ENCODE measurements at regions not wholly inside any gene's neighbourhood (a gene's known extent, or its start where the extent isn't known, plus 50 kb on each side); places are given as distances from the start of the nearest gene placed in this dataset.

DNA sequence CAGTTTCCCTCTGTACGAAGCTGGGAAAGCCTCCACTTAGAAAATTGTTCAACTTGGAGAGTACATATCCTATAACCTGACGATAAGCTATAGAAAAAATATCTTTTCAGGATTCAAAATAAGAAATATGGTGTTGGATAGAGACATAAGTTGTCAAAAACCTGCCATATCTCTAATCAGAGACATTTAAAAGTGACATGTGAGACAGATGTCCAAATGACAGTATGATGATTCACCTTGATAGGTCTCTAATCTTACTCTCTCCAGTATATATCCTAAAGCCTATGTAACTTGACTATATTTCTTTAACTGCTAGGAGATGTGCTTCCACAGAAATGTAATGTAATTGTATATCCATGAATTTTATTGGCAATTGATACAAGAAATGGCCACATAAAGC lies 932.4 kb upstream of the MAN1A1 start:
- no peak overlapping the region for H3K9ac ChIP-seq (ENCODE audit: extremely low read depth, insufficient read length, low read length)

More for the DNA sequence above, 932.4 kb upstream of the MAN1A1 start:
- WGBS (ENCODE audit: extremely low coverage, insufficient read length, low lambda C conversion rate) = no CpG with 5 or more reads among the region's 2 CpGs
- Mint-ChIP-seq H3K36me3 (ENCODE audit: insufficient read depth in 1 of 3, low read depth in 3 of 3) (no peaks in the 10 kb centered on the region), H3K9me3 (no peaks in the 10 kb centered on the region), H3K27me3 (ENCODE audit: low read depth) (no peaks in the 10 kb centered on the region), H3K4me1 (peaks cover 5% of the 10 kb centered on the region in 2 experiments; a peak in 3 of 4 replicates), H3K27ac (no peak overlapping the region), H3K4me3 (no peak overlapping the region)
- H2BK12ac ChIP-seq (ENCODE audit: insufficient read length, low read depth, low read length) = no peak overlapping the region
- no peak overlapping the region for H3K27ac ChIP-seq (ENCODE audit: insufficient read length, low read depth, low read length)
- no peak overlapping the region for H3K4ac ChIP-seq (ENCODE audit: low read depth, low read length)
- no peak overlapping the region for H2BK20ac ChIP-seq (ENCODE audit: low read depth, low read length, poor library complexity, severe bottlenecking)
- no peaks in the 10 kb centered on the region for H3K4me1 ChIP-seq (ENCODE audit: insufficient read depth, low read length)
- H2BK5ac ChIP-seq (ENCODE audit: insufficient read length, low read length) = no peak overlapping the region
- no peak overlapping the region for H3K14ac ChIP-seq (ENCODE audit: insufficient read depth, low read length)
- no peak overlapping the region for H2BK120ac ChIP-seq (ENCODE audit: low read depth, low read length, poor library complexity, severe bottlenecking)
- H4K20me1 ChIP-seq (ENCODE audit: control insufficient read depth, insufficient read depth, insufficient read length) = no peaks in the 10 kb centered on the region
- H3K23me2 ChIP-seq (ENCODE audit: insufficient read length, low read depth, low read length, poor library complexity, severe bottlenecking) = no peaks in the 10 kb centered on the region
- H2BK15ac ChIP-seq (ENCODE audit: low read depth, low read length) = no peak overlapping the region
- no peak overlapping the region for H3K4me2 ChIP-seq (ENCODE audit: insufficient read depth, insufficient read length, low read length)
- H3K23ac ChIP-seq (ENCODE audit: insufficient read length, low read depth, low read length) = no peak overlapping the region
- no peak overlapping the region for H2AK5ac ChIP-seq (ENCODE audit: insufficient read length, low read length)
- no peak for DNase-seq
- H4K91ac ChIP-seq (ENCODE audit: insufficient read length, low read depth, low read length) = no peak overlapping the region
- no peak overlapping the region for H4K8ac ChIP-seq (replicated peaks; ENCODE audit: insufficient read length, low read depth, low read length)
- H3K56ac ChIP-seq (ENCODE audit: insufficient read length, low read depth, low read length) = no peak overlapping the region
- H3K18ac ChIP-seq (ENCODE audit: insufficient read length, low read depth, low read length) = no peak overlapping the region
- no peaks in the 10 kb centered on the region for H3K79me1 ChIP-seq (ENCODE audit: insufficient read depth, low read depth, low read length, poor library complexity, severe bottlenecking)
- no peaks in the 10 kb centered on the region for H3K9me3 ChIP-seq (ENCODE audit: control insufficient read depth, low read depth, low read length)
- no peaks in the 10 kb centered on the region for H3K79me2 ChIP-seq (ENCODE audit: insufficient read depth, low read length)
- H2AFZ ChIP-seq (ENCODE audit: low read length) = no peak overlapping the region
- H4K5ac ChIP-seq (ENCODE audit: insufficient read length, low read depth, low read length) = no peak overlapping the region
- H3T11ph ChIP-seq (ENCODE audit: low read length) = no peak overlapping the region
- TF ChIP-seq, protein P1, sequence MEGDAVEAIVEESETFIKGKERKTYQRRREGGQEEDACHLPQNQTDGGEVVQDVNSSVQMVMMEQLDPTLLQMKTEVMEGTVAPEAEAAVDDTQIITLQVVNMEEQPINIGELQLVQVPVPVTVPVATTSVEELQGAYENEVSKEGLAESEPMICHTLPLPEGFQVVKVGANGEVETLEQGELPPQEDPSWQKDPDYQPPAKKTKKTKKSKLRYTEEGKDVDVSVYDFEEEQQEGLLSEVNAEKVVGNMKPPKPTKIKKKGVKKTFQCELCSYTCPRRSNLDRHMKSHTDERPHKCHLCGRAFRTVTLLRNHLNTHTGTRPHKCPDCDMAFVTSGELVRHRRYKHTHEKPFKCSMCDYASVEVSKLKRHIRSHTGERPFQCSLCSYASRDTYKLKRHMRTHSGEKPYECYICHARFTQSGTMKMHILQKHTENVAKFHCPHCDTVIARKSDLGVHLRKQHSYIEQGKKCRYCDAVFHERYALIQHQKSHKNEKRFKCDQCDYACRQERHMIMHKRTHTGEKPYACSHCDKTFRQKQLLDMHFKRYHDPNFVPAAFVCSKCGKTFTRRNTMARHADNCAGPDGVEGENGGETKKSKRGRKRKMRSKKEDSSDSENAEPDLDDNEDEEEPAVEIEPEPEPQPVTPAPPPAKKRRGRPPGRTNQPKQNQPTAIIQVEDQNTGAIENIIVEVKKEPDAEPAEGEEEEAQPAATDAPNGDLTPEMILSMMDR (conservative IDR thresholded peaks at IDR 0.05) = no peak
- no peaks in the 10 kb centered on the region for H3K27me3 ChIP-seq (ENCODE audit: insufficient read depth, low read length)

All from H9 (cell line).